GM12865 (cell line): ENCODE measurements at regions not wholly inside any gene's neighbourhood (a gene's known extent, or its start where the extent isn't known, plus 50 kb on each side); places are given as distances from the start of the nearest gene placed in this dataset.
"Not testable (repeated sequence)": the region's sequence is repeated elsewhere in the genome, so short reads cannot be mapped to it uniquely, and the experiment has no call there.

Source experiments
- DNase-seq: peaks from one replicate; pipeline ENCODE4 v3.0.0; 2010; ENCODE audit warnings: low read depth
- H3K4me3 ChIP-seq: 2 replicates; pipeline ENCODE4 v1.5.1; 2011; ENCODE audit warnings: mild to moderate bottlenecking, low read depth, low read length, control low read depth
- TF ChIP-seq, protein P1 (sequence below): IDR thresholded peaks from 2 replicates; pipeline ENCODE4 v1.5.1; 2011; ENCODE audit warnings: low read length, control low read depth, low read depth, inconsistent platforms; ENCODE audit not compliant: insufficient read depth; ENCODE audit errors: missing control alignments

DNA sequence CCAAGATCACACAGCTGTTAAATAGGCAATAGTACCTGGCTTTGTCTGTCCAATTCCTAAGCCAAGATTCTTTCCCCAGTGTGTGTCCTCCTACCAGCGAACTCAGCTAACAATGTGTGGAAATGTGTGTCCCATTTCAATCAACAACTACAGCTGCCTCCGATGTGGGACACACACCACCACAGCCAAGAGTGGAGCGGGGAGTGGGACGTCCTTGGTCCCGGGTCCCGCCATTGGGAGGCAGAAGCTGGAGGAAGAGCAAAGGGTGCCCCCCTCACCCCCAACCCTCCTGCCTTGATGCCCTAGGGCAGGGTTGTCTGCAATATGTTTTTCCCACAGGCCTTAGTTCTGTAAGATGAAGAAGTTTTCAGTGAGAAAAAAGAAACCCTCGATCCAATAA lies 265.4 kb upstream of the RAB4A start:
- TF ChIP-seq, protein P1, sequence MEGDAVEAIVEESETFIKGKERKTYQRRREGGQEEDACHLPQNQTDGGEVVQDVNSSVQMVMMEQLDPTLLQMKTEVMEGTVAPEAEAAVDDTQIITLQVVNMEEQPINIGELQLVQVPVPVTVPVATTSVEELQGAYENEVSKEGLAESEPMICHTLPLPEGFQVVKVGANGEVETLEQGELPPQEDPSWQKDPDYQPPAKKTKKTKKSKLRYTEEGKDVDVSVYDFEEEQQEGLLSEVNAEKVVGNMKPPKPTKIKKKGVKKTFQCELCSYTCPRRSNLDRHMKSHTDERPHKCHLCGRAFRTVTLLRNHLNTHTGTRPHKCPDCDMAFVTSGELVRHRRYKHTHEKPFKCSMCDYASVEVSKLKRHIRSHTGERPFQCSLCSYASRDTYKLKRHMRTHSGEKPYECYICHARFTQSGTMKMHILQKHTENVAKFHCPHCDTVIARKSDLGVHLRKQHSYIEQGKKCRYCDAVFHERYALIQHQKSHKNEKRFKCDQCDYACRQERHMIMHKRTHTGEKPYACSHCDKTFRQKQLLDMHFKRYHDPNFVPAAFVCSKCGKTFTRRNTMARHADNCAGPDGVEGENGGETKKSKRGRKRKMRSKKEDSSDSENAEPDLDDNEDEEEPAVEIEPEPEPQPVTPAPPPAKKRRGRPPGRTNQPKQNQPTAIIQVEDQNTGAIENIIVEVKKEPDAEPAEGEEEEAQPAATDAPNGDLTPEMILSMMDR = no peak
- no peak overlapping the region for H3K4me3 ChIP-seq
- no peak for DNase-seq

DNA sequence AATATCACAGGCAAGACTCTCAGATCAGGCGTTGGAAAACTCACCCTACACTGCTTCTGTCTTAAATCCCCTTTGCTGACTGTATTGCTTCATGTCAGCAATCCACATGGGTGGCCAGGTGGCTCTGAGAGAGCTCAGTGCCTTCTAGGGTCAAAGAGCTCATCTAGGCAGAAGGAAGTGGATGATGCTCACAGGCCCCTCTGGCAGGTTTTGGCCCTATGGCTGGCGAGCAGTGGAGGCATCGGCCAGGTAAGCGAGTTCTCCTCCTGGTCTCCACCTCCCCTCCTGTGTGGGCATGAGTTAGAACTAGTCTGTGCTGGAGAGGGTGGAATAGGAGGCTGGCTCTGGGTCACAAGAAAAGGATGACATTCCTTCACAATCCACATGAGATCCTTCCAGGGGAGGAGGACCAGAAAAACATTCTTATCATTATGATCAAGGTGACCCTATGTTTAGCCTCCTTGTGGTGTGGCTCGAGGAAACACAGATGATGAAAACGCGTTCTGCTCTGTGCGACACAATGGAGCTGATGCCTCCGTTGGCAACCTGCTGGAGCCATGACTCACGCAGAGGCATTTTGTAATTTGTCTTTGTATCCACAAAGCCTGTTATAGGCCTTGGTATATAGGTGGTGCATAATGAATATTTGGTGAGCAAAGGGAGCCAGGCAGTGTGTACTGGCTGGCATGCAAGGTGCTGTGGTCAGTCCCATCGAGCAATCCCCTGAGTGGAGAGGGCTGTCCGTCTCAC lies 264.6 kb upstream of the RAB4A start:
- DNase-seq = no peak
- TF ChIP-seq, protein P1 = no peak
- H3K4me3 ChIP-seq = no peak overlapping the region

DNA sequence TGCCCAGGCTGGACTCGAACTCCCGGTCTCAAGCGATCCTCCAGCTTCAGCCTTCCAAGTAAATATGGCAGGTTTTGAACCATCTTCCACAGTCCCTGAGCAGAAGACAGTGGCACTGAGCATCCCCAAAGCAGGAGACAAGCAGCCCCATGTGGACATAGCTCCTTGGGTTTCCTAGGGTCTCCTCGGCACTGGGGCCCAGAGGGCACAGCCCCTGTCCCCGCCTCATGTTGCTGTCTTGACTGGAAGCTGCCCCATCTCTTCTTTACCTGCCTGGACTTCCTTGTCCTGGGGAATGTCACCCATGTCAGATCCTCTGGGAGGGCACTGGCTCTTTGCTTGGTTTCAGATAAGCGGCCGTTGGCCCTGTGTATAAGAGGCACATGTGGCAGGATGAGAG lies 263.7 kb upstream of the RAB4A start:
- TF ChIP-seq, protein P1 = no peak
- DNase-seq = no peak

DNA sequence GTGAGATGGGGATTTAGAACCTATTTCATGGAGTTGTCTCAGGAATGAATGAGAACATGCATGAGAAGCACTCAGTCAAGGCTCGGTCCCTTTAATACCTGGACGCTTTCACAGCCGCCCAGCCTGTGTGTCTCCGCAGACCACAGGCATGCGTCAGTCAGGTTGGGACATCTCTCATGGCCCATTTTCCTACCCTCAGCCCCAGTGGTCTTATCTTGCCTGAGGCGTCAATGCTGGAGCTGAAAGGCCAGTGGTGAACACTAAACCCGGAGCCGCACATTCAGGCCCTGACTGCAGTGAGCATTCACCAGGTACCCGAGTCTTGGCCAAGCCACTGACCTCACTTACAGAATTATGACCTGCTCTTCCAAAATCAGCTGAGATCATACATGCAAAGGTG lies 263.2 kb upstream of the RAB4A start:
- H3K4me3 ChIP-seq = no peak overlapping the region
- TF ChIP-seq, protein P1 = no peak
- no peak for DNase-seq

More for the DNA sequence above, 263.7 kb upstream of the RAB4A start:
- H3K4me3 ChIP-seq = no peak overlapping the region

DNA sequence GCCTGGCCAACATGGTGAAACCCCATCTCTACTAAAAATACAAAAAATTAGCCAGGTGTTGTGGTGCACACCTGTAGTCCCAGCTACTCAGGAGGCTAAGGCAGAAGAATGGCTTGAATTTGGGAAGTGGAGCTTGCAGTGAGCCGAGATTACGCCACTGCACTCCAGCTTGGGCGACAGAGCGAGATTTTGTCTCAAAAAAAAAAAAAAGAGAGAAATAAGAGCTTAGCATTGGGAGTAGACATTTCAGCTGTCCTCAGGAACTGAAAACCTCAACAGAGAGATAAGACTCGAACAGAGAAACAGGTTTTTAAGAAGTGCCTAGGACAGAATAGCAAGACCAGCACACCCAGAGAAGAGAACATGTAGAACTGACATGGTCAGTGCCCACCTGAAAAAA lies 262.6 kb upstream of the RAB4A start:
- not testable (repeated sequence) for H3K4me3 ChIP-seq, DNase-seq

DNA sequence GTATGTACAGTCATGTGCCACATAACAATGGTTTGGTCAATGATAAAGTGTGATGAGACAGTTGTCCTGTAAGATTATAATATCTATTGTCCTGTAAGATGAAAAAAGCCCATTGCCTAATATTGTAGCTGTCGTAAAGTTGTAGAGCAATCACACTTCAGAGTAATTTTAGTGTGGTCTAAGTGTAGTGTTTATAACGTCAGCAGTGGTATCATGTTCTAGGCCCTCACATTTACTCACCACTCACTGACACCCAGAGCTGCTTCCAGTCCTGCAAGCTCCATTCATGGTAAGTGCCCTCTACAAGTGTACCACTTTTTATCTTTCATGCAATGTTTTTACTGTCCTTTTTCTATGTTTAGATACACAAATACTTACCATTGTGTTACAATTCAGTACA lies 259.9 kb upstream of the RAB4A start:
- no peak for DNase-seq
- TF ChIP-seq, protein P1 = no peak
- no peak overlapping the region for H3K4me3 ChIP-seq

DNA sequence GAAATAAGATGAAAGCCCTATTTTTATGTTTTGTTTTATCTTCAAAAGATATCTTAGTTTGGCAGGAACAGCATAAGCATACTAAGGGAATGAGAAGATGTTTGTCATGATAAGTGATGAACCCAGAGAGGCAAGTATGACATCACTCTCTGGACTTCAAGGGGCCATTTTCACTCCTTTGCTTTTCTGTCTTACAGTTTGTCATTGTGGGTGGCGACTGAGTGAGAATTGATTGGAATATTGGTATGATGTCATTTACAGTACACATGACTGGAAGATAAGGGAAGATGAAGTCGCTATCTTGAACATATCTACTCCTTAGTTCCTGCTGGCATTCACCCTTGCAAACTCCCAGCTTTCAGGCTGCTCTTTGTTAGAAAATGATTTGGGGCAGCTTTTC lies 258.1 kb upstream of the RAB4A start:
- TF ChIP-seq, protein P1 = no peak
- DNase-seq = no peak
- no peak overlapping the region for H3K4me3 ChIP-seq

DNA sequence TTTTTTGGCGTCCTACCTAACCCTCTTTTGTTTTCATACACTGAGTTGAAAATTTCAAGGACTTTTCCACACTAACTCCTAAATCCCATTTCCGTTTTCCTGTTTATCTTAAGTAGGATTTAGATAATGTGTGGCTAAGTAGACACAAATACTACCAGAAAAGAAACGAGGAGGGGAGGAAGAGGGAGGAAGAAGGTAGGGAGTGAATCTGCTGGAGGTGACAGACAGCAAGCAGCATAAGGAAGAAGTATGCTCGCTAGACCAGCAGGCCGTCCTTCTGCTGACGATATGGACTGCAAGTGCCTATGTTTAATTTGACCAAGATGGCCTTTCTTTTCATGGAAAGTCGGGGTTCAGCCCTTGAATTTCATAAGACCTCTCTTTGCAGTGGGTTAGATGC lies 256.9 kb upstream of the RAB4A start:
- H3K4me3 ChIP-seq = no peak overlapping the region
- TF ChIP-seq, protein P1 = no peak
- DNase-seq = no peak
